22Rv1 (cell line): ENCODE measurements at regions not wholly inside any gene's neighbourhood (a gene's known extent, or its start where the extent isn't known, plus 50 kb on each side); places are given as distances from the start of the nearest gene placed in this dataset.

Experiments
- CTCF ChIP-seq: fragments of 450-650 bp; IDR thresholded peaks from 2 replicates; pipeline ENCODE4 v1.5.1; 2017; ENCODE audit warnings: mild to moderate bottlenecking
- ZFX ChIP-seq: fragments of 450-650 bp; IDR thresholded peaks from 2 replicates; pipeline ENCODE4 v1.6.1; 2017; ENCODE audit warnings: antibody characterized with exemption, borderline replicate concordance

- peak; percentile 84 for TF ChIP-seq CTCF
- no peak for TF ChIP-seq ZFX
Measured at GRCh38 chr3:99532246-99532645, 106.1 kb upstream of the COL8A1 start.
